D721Med (cell line): ENCODE measurements at regions not wholly inside any gene's neighbourhood (a gene's known extent, or its start where the extent isn't known, plus 50 kb on each side); places are given as distances from the start of the nearest gene placed in this dataset.
A peak's percentile ranks its signal among the peaks of the same experiment; 100 is the strongest.

ENCODE experiments used
- DNase-seq: peaks from one replicate; pipeline ENCODE4 v3.0.0; 2011; ENCODE audit warnings: low spot score; ENCODE audit not compliant: insufficient read length
- FAIRE-seq: peaks from 2 replicates; lab custom pipeline; 2011; peaks lifted over from hg19 to GRCh38; lab: Jason Lieb, UNC
- TF ChIP-seq, protein P1 (sequence below): IDR thresholded peaks from 2 replicates; pipeline ENCODE4 v1.5.1; 2012; ENCODE audit warnings: mild to moderate bottlenecking, control low read depth; ENCODE audit not compliant: insufficient read depth; ENCODE audit errors: missing control alignments

- DNase-seq, result no peak
- FAIRE-seq, result no peak
- TF ChIP-seq, protein P1, sequence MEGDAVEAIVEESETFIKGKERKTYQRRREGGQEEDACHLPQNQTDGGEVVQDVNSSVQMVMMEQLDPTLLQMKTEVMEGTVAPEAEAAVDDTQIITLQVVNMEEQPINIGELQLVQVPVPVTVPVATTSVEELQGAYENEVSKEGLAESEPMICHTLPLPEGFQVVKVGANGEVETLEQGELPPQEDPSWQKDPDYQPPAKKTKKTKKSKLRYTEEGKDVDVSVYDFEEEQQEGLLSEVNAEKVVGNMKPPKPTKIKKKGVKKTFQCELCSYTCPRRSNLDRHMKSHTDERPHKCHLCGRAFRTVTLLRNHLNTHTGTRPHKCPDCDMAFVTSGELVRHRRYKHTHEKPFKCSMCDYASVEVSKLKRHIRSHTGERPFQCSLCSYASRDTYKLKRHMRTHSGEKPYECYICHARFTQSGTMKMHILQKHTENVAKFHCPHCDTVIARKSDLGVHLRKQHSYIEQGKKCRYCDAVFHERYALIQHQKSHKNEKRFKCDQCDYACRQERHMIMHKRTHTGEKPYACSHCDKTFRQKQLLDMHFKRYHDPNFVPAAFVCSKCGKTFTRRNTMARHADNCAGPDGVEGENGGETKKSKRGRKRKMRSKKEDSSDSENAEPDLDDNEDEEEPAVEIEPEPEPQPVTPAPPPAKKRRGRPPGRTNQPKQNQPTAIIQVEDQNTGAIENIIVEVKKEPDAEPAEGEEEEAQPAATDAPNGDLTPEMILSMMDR, result no peak
Measured at GRCh38 chrX:134732676-134733075, 64.3 kb downstream of the PABIR2 start.

DNA sequence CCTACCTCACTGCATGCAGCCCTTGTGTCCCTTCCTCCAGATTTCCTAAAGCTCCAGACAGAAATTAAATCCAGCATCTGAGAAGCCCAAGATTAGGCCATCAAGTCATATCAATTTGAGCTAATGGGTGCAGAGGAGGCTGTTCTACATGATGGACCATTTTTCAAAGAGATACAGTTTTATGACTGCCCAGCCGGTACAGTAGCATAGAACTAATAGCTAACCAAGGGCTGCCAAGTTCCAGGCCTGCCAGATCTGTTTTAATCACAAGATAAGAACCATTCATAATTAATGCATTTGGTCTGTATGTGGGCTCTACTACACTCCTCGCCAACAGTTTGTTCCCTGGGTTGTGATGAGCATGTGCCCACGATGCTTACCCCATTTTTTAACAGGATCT, 64.9 kb downstream of the PABIR2 start:
- TF ChIP-seq, protein P1, result no peak
- FAIRE-seq, result no peak
- DNase-seq, result no peak

DNA sequence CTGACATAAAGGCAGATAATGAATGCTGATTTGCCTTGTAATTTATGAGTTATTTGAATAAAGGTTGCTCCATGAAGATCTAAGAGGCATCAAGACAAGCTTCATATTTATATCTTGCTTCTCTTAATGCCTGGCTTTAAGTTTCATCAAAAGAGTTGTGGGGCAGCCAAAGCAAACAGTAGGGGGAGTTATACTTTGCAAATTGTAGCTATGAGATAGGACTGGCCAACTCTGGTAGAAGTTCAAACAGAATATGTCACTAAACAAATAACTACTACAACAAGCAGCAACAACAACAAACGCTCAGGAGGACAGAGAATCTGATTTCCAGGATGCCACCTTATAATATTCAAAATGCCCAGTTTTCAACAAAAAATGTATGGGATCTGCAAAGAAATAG, 69.1 kb upstream of the PLAC1 start:
- FAIRE-seq (peak; percentile 64), DNase-seq (no peak)
- TF ChIP-seq, protein P1, result no peak

DNA sequence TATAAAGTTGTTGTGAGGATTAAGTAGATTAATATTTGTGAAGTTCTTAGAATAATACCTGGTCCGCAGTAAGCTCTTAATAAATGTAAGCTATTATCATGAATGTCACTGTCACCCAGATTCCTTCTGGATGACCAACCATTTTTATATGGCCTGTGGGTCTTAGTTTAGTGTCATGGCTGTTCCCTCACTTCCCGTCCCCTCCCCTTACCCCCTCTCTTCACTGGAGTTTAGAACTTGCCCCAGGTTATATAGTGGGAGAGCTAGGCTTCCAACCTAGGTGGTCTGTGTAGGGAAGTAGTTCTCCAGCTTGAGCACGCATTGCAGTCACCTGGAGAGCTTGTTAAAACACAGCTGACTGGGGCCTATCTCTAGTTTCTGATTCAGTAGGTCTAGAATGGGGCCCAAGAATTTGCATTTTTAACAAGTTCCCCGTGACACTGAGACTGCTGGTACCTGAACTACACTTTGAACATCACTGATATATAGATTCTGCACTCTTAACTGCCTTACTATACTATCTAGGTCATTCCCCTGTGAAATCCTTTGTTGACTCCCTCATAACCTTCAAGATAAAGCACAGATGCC, 66.9 kb upstream of the PLAC1 start:
- TF ChIP-seq, protein P1, result no peak
- FAIRE-seq (no peak), DNase-seq (no peak)

DNA sequence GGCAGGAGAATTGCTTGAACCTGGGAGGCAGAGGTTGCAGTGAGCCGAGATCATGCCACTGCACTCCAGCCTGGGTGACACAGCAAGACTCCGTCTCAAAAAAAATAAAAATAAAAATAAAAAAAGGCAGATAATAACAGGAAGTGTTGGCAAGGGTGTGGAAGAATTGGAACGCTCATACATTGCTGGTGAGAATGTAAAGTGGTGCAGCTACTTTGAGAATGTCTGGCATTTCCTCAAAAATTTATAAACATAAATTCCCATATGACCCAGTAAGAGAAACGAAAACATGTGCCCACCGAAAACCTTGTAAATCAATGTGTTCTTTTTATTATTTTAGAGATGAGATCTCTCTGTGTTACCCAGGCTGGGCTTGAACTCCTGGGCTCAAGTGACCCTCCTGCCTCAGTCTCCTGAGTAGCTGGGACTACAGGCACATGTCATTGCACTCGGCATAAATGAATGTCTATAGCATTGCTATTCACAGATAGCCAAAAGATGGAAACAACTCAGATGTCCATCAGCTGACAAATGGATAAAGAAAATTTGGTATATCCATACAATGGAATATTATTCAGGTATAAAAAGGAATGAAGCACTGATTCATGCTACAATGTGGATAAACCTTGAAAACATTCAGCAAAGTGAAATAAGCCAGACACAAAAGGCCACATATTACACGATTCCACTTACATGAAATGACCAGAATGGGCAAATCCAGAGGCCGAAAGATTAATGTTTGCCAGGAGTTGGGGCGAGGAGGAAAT, 63.7 kb upstream of the PLAC1 start:
- TF ChIP-seq, protein P1, result no peak
- DNase-seq (no peak), FAIRE-seq (no peak)

GRCh38 chrX:134718966-134719317, 60.7 kb upstream of the PLAC1 start:
- DNase-seq (no peak), FAIRE-seq (peak; percentile 35)
- TF ChIP-seq, protein P1, result no peak
